NB4 (cell line): ENCODE measurements at regions not wholly inside any gene's neighbourhood (a gene's known extent, or its start where the extent isn't known, plus 50 kb on each side); places are given as distances from the start of the nearest gene placed in this dataset.

Experiments used
- DNase-seq: peaks from one replicate; pipeline ENCODE4 v3.0.0; 2010; ENCODE audit warnings: low read depth
- H3K4me3 ChIP-seq: one replicate; pipeline ENCODE4 v1.5.1; 2011; ENCODE audit warnings: mild to moderate bottlenecking, low read depth, low read length, moderate library complexity
- MAX ChIP-seq: IDR thresholded peaks from 2 replicates; pipeline ENCODE4 v1.6.1; 2011; ENCODE audit warnings: low read depth, low read length
- MYC ChIP-seq: IDR thresholded peaks from 2 replicates; pipeline ENCODE4 v1.6.1; 2011; ENCODE audit warnings: low read depth, low read length
- POLR2A ChIP-seq: IDR thresholded peaks from 2 replicates; pipeline ENCODE4 v1.6.1; 2011; ENCODE audit warnings: mild to moderate bottlenecking; ENCODE audit not compliant: insufficient read length; ENCODE audit errors: extremely low read depth
- TF ChIP-seq, protein P1 (sequence below): IDR thresholded peaks from one replicate; pipeline ENCODE4 v1.5.1; 2012; ENCODE audit warnings: low read depth, low read length

DNA sequence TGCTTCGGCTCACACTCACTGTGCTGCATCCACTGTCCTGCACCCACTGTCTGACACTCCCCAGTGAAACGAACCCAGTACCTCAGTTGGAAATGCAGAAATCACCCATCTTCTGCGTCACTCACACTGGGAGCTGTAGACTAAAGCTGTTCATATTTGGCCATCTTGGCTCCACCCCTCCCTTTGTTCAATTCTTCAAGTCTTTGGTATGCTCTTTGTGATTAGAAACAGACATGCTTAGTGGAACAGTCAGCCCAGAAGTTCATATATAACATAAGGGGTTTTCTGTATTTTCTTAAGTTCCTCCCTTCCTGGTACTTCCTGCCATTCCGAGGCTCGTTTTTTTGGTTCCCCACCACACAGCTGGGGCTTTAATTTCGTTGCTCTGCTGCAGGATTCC lies 398.5 kb upstream of the DYNLRB2 start:
- H3K4me3 ChIP-seq = no peak overlapping the region
- no peak for DNase-seq
- TF ChIP-seq POLR2A (no peak), MYC (no peak), MAX (no peak)
- TF ChIP-seq, protein P1, sequence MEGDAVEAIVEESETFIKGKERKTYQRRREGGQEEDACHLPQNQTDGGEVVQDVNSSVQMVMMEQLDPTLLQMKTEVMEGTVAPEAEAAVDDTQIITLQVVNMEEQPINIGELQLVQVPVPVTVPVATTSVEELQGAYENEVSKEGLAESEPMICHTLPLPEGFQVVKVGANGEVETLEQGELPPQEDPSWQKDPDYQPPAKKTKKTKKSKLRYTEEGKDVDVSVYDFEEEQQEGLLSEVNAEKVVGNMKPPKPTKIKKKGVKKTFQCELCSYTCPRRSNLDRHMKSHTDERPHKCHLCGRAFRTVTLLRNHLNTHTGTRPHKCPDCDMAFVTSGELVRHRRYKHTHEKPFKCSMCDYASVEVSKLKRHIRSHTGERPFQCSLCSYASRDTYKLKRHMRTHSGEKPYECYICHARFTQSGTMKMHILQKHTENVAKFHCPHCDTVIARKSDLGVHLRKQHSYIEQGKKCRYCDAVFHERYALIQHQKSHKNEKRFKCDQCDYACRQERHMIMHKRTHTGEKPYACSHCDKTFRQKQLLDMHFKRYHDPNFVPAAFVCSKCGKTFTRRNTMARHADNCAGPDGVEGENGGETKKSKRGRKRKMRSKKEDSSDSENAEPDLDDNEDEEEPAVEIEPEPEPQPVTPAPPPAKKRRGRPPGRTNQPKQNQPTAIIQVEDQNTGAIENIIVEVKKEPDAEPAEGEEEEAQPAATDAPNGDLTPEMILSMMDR = no peak

GRCh38 chr16:80129791-80130190 lies 411.0 kb upstream of the DYNLRB2 start:
- no peak for DNase-seq
- no peak overlapping the region for H3K4me3 ChIP-seq
- TF ChIP-seq POLR2A (no peak), MYC (no peak)
- TF ChIP-seq, protein P1 = no peak

- DNase-seq = no peak
- H3K4me3 ChIP-seq = no peak overlapping the region
- TF ChIP-seq, protein P1 = no peak
- TF ChIP-seq POLR2A (no peak), MYC (no peak), MAX (no peak)
Observed at GRCh38 chr16:80125677-80126076, 415.1 kb upstream of the DYNLRB2 start.

DNA sequence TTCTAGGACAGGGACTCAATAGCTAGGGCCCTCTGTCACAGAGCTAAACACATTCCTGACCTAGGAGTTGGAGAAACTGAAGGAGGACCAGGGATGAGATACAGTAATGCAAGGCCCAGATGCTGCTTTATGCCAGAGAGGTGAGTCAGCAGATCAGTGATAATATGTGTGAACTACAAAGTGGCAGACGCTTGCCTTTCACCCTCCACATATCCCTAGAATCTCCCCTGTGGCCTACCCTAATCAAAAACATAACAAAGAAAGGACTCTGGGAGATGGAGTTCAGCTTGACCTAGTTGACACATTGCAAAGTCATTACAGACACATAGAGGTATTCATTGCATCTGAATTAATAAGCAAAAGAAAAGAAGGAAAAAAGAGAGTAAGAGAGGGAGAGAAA lies 417.6 kb upstream of the DYNLRB2 start:
- DNase-seq = no peak
- H3K4me3 ChIP-seq = no peak overlapping the region
- no peak for TF ChIP-seq POLR2A
- TF ChIP-seq MAX = no peak
- no peak for TF ChIP-seq MYC
- TF ChIP-seq, protein P1 = no peak

DNA sequence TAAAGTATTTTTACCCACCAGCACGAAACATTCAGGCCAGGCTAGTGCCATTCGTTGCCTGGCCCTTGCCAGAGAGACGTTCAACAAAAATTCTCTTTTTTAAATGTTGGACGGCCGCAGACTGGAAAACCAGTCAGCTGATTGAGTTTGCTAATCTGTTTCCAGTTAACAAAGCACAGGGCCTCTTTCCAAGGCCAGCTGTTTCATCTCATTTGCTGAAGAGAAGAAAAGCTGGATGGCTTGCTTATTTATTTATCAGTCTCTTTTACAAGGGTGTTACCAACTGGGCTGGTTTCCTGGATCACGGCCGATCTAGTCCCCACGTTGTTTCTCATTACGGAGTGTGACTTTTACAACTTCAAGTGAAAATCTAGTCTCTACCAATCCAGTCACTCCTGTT lies 418.7 kb upstream of the DYNLRB2 start:
- no peak for DNase-seq
- TF ChIP-seq MYC (no peak), POLR2A (no peak), MAX (no peak)
- TF ChIP-seq, protein P1 = no peak
- no peak overlapping the region for H3K4me3 ChIP-seq

- DNase-seq = no peak
- no peak overlapping the region for H3K4me3 ChIP-seq
- TF ChIP-seq POLR2A (no peak), MAX (no peak), MYC (no peak)
- TF ChIP-seq, protein P1 = no peak
Observed at GRCh38 chr16:80121522-80121909, 419.3 kb upstream of the DYNLRB2 start.
